Breast epithelium (tissue), 3 donors: ENCODE measurements at regions not wholly inside any gene's neighbourhood (a gene's known extent, or its start where the extent isn't known, plus 50 kb on each side); places are given as distances from the start of the nearest gene placed in this dataset.

Experiments used
- CTCF ChIP-seq, 3 donors: fragments of 450-650 bp; IDR thresholded peaks; one replicate each; pipeline ENCODE4 v1.5.1; 2016 to 2017; ENCODE audit warnings: antibody characterized with exemption in 3 of 3, mild to moderate bottlenecking in 3 of 3, moderate library complexity in 3 of 3
- POLR2A ChIP-seq: fragments of 450-650 bp; IDR thresholded peaks from one replicate; pipeline ENCODE4 v1.6.1; 2016; ENCODE audit warnings: antibody characterized with exemption, mild to moderate bottlenecking, moderate library complexity

GRCh38 chr14:49480053-49480760, 106.0 kb downstream of the RPS29 start:
- TF ChIP-seq CTCF (IDR thresholded peaks at IDR 0.05) (no peak), POLR2A (no peak)
